ENCODE measurements at regions not wholly inside any gene's neighbourhood (a gene's known extent, or its start where the extent isn't known, plus 50 kb on each side); places are given as distances from the start of the nearest gene placed in this dataset.

DNA sequence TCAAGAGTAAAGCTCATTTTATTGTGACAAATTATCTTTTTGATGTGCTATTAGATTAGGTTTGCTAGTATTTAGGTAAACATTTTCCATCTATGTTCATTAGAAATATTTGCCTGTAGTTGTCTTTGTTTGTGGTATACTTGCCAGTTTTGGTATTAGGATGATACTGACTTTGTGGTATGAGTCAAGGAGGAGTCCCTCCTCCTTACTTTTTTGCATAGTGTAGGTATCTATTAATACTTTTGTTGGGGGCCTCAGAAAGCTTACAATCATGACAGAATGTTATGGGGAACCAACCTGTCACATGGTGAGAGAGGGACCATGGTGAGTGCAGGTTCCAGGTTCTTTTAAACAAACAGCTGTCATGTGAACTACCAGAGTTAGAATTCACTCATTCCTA, 102.1 kb downstream of the ZWINT start:
- TF ChIP-seq, protein P1, sequence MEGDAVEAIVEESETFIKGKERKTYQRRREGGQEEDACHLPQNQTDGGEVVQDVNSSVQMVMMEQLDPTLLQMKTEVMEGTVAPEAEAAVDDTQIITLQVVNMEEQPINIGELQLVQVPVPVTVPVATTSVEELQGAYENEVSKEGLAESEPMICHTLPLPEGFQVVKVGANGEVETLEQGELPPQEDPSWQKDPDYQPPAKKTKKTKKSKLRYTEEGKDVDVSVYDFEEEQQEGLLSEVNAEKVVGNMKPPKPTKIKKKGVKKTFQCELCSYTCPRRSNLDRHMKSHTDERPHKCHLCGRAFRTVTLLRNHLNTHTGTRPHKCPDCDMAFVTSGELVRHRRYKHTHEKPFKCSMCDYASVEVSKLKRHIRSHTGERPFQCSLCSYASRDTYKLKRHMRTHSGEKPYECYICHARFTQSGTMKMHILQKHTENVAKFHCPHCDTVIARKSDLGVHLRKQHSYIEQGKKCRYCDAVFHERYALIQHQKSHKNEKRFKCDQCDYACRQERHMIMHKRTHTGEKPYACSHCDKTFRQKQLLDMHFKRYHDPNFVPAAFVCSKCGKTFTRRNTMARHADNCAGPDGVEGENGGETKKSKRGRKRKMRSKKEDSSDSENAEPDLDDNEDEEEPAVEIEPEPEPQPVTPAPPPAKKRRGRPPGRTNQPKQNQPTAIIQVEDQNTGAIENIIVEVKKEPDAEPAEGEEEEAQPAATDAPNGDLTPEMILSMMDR (IDR thresholded peaks at IDR 0.05; ENCODE audit: insufficient read depth, low read depth, low read length) = no peak
- no peak for DNase-seq (ENCODE audit: low read depth)
- H3K4me3 ChIP-seq (ENCODE audit: low read depth, low read length) = no peak overlapping the region

GRCh38 chr10:56258378-56258777, 102.7 kb downstream of the ZWINT start:
- TF ChIP-seq, protein P1 (IDR thresholded peaks at IDR 0.05; ENCODE audit: insufficient read depth, low read depth, low read length) = no peak
- DNase-seq (ENCODE audit: low read depth) = no peak
- no peak overlapping the region for H3K4me3 ChIP-seq (ENCODE audit: low read depth, low read length)

DNA sequence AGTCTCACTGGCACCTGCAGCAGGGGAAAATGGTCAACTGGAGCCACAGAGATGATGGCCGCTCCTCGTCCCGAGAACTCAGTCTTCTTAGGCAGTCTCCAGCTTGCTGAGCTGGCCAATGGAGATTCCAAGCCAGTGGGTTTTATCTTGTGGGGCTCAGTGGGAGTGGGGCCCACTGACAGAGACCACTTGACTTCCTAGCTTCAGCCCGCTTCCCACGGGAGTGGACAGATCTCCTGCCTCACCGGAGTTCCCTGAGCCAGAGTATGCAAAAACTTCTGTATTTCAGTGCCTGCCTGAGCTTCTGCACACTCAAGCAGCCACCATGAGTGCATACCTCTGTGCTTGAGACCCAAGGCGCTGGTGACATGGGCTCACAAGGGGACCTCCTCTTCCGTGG, 105.8 kb downstream of the ZWINT start:
- DNase-seq (ENCODE audit: low read depth) = no peak
- TF ChIP-seq, protein P1 (IDR thresholded peaks at IDR 0.05; ENCODE audit: insufficient read depth, low read depth, low read length) = no peak
- H3K4me3 ChIP-seq (ENCODE audit: low read depth, low read length) = no peak overlapping the region

GRCh38 chr10:56240471-56240870, 120.6 kb downstream of the ZWINT start:
- DNase-seq (ENCODE audit: low read depth) = no peak
- TF ChIP-seq, protein P1 (IDR thresholded peaks at IDR 0.05; ENCODE audit: insufficient read depth, low read depth, low read length) = no peak
- no peak overlapping the region for H3K4me3 ChIP-seq (ENCODE audit: low read depth, low read length)

DNA sequence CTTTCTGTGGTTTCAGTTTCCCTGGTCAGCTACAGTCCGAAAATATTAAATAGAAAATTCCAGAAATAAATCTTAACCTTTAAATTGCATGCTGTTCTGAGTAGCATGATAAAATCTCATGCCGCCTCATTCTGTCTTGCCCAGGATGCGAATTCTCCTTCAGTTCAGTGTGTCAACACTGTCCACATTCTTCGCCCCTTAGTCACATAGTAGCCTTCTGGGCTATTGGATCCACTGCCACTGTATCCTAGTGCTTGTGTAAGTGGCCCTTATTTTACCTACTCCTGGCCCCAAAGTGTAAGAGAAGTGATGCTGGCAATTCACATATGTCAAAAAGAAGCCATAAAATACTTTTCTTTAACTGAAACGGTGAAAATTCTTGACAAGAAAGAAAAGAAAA, 129.6 kb downstream of the ZWINT start:
- TF ChIP-seq, protein P1 (IDR thresholded peaks at IDR 0.05; ENCODE audit: insufficient read depth, low read depth, low read length) = no peak
- DNase-seq (ENCODE audit: low read depth) = no peak
- no peak overlapping the region for H3K4me3 ChIP-seq (ENCODE audit: low read depth, low read length)

DNA sequence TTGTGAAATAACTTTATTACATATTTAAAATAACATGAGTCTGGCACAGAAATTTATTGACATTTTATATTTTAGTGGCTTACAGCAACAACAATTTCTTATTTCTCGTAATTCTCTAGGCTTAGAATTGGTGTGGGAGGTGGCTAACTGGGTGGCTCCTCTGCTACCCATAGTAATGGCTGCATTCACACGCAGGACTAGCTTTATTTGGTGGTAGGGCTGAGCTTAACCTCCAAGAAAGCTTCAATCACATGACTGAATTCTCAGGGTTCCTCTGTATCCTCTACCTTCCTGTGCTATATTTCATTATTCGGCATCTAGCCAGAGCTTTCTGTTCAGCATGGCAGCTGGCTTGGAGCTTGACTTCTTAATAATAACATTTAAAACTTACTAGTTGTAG, 138.8 kb downstream of the ZWINT start:
- no peak for DNase-seq (ENCODE audit: low read depth)
- TF ChIP-seq, protein P1 (IDR thresholded peaks at IDR 0.05; ENCODE audit: insufficient read depth, low read depth, low read length) = no peak
- no peak overlapping the region for H3K4me3 ChIP-seq (ENCODE audit: low read depth, low read length)

- H3K4me3 ChIP-seq (ENCODE audit: low read depth, low read length) = no peak overlapping the region
- DNase-seq (ENCODE audit: low read depth) = no peak
- TF ChIP-seq, protein P1 (IDR thresholded peaks at IDR 0.05; ENCODE audit: insufficient read depth, low read depth, low read length) = no peak
These were observed 148.1 kb downstream of the ZWINT start for GRCh38 chr10:56212951-56213350.
